NCI-H146 treated with DMSO at 0.1 percent for 48 hours (cell line): ENCODE measurements at regions not wholly inside any gene's neighbourhood (a gene's known extent, or its start where the extent isn't known, plus 50 kb on each side); places are given as distances from the start of the nearest gene placed in this dataset.

ENCODE experiments used
- DNase-seq: peaks from one replicate; lab custom pipeline; 2025; ENCODE audit not compliant: unreplicated experiment; lab: John Stamatoyannopoulos, UW

GRCh38 chr13:37241786-37242185 is 136.3 kb upstream of the CSNK1A1L start:
- DNase-seq: no peak

- no peak for DNase-seq
Observed at GRCh38 chr13:37230346-37230745, 124.9 kb upstream of the CSNK1A1L start.

GRCh38 chr13:37229931-37230330 is 124.5 kb upstream of the CSNK1A1L start:
- DNase-seq: no peak

GRCh38 chr13:37226971-37227370 is 121.5 kb upstream of the CSNK1A1L start:
- no peak for DNase-seq

GRCh38 chr13:37225414-37226070 is 120.1 kb upstream of the CSNK1A1L start:
- no peak for DNase-seq

GRCh38 chr13:37216331-37216730 is 110.9 kb upstream of the CSNK1A1L start:
- no peak for DNase-seq

- DNase-seq: no peak
Observed at GRCh38 chr13:37212826-37213225, 107.4 kb upstream of the CSNK1A1L start.

- peak; percentile 23 for DNase-seq
Observed at GRCh38 chr13:37211487-37211886, 106.0 kb upstream of the CSNK1A1L start.

- no peak for DNase-seq
Observed at GRCh38 chr13:37209621-37210580, 104.4 kb upstream of the CSNK1A1L start.

- no peak for DNase-seq
Observed at GRCh38 chr13:37207691-37208451, 102.4 kb upstream of the CSNK1A1L start.

- no peak for DNase-seq
Observed at GRCh38 chr13:37202264-37202663, 96.8 kb upstream of the CSNK1A1L start.

- DNase-seq: no peak
Observed at GRCh38 chr13:37201081-37201480, 95.6 kb upstream of the CSNK1A1L start.

- DNase-seq: no peak
Observed at GRCh38 chr13:37198629-37199028, 93.2 kb upstream of the CSNK1A1L start.

- DNase-seq: no peak
Observed at GRCh38 chr13:37195621-37196020, 90.2 kb upstream of the CSNK1A1L start.

- DNase-seq: no peak
Observed at GRCh38 chr13:37194428-37194861, 89.0 kb upstream of the CSNK1A1L start.

- no peak for DNase-seq
Observed at GRCh38 chr13:37192956-37193355, 87.5 kb upstream of the CSNK1A1L start.

- no peak for DNase-seq
Observed at GRCh38 chr13:37187621-37188020, 82.2 kb upstream of the CSNK1A1L start.

- DNase-seq: no peak
Observed at GRCh38 chr13:37187105-37187504, 81.6 kb upstream of the CSNK1A1L start.

GRCh38 chr13:37181620-37182019 is 76.2 kb upstream of the CSNK1A1L start:
- no peak for DNase-seq

GRCh38 chr13:37179645-37180044 is 74.2 kb upstream of the CSNK1A1L start:
- no peak for DNase-seq

GRCh38 chr13:37177125-37177524 is 71.7 kb upstream of the CSNK1A1L start:
- DNase-seq: no peak
